OCI-LY1 (cell line): ENCODE measurements at regions not wholly inside any gene's neighbourhood (a gene's known extent, or its start where the extent isn't known, plus 50 kb on each side); places are given as distances from the start of the nearest gene placed in this dataset.

Source experiments
- EZH2 ChIP-seq: fragments of 200-600 bp; sonication (generic), shearing (Covaris generic); IDR thresholded peaks from 2 replicates; pipeline ENCODE4 v1.8.0; 2017; ENCODE audit warnings: borderline replicate concordance, mixed run types, mild to moderate bottlenecking, antibody characterized with exemption, low read length, moderate library complexity, mixed read lengths
- TF ChIP-seq, protein P1 (sequence below): fragments of 200-600 bp; sonication (generic), shearing (Covaris generic); IDR thresholded peaks from 2 replicates; pipeline ENCODE4 v1.5.1; 2017; ENCODE audit warnings: mild to moderate bottlenecking, antibody characterized with exemption, low read length, moderate library complexity, mixed read lengths

- TF ChIP-seq, protein P1, sequence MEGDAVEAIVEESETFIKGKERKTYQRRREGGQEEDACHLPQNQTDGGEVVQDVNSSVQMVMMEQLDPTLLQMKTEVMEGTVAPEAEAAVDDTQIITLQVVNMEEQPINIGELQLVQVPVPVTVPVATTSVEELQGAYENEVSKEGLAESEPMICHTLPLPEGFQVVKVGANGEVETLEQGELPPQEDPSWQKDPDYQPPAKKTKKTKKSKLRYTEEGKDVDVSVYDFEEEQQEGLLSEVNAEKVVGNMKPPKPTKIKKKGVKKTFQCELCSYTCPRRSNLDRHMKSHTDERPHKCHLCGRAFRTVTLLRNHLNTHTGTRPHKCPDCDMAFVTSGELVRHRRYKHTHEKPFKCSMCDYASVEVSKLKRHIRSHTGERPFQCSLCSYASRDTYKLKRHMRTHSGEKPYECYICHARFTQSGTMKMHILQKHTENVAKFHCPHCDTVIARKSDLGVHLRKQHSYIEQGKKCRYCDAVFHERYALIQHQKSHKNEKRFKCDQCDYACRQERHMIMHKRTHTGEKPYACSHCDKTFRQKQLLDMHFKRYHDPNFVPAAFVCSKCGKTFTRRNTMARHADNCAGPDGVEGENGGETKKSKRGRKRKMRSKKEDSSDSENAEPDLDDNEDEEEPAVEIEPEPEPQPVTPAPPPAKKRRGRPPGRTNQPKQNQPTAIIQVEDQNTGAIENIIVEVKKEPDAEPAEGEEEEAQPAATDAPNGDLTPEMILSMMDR, result no peak
- no peak for TF ChIP-seq EZH2
Measured at GRCh38 chr7:155236386-155236785, 61.3 kb upstream of the INSIG1 start.
